NCI-H1092 (cell line): ENCODE measurements at regions not wholly inside any gene's neighbourhood (a gene's known extent, or its start where the extent isn't known, plus 50 kb on each side); places are given as distances from the start of the nearest gene placed in this dataset.

Experiments
- DNase-seq: peaks from one replicate; lab custom pipeline; 2025; lab: John Stamatoyannopoulos, UW

GRCh38 chr18:46385124-46385523 is 271.9 kb downstream of the LOXHD1 start:
- no peak for DNase-seq

GRCh38 chr18:46386788-46387187 is 270.2 kb downstream of the LOXHD1 start:
- DNase-seq, result no peak

- no peak for DNase-seq
Observed at GRCh38 chr18:46387441-46388131, 269.4 kb downstream of the LOXHD1 start.

- DNase-seq, result no peak
Observed at GRCh38 chr18:46388286-46388685, 268.7 kb downstream of the LOXHD1 start.

DNA sequence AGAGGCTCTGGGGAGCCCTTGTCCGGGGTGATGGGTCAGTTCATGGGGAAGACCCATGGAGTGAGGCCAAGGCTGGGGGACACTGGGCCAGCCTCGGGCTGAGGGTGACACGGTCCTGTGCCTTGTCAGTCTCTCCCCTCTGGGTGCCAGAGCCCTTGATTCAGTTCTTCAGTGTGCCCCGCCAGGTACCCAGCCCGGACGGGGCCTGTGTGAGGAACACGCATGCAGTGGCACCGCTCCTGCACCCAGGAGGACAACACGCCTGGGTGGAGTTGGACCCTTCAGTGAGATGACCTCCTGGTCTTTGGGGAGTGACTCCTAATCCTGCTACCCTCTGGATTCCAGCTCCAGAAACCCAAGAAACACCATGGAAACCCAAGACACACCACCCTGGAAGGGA is 264.4 kb downstream of the LOXHD1 start:
- no peak for DNase-seq

DNA sequence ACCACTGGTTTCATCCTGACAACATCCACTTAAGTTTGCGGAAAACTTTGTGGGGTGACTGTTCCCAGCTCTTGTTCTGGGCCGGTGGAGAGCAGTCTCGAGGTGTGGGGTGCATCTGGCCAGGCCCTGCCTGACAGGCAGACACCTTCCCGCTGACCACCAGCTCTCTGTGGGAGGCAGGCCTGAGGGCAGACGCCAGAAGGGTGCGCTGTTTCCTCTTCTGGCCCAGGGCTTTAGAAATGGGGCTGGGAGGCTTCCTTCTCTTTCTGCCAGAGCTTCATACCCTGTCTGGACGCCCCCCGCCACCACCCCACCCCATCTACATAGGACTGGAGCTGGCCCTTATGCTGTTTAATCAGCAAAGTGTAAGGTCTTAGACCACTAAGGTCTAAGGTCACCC is 263.8 kb downstream of the LOXHD1 start:
- no peak for DNase-seq

GRCh38 chr18:46393961-46394360 is 263.1 kb downstream of the LOXHD1 start:
- DNase-seq, result no peak

DNA sequence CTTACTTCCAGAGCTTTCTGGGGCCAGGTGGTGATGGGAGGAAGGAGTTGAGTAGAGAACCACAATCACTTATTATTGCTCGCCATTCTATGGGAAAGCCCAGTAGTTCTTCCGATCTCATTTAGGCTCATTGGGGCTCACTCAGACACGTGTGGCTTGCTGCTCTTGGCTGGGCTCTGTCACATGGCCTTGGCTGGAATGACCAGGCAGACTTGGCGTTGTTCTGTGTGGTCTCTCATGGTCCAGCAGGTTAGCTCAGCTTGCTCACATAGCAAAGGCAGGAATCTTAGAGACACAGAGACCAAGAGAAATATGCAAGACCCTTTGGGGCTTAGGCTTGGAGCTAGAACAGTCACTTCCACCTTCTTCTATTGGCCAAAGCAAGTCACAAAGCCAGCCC is 261.2 kb downstream of the LOXHD1 start:
- no peak for DNase-seq

DNA sequence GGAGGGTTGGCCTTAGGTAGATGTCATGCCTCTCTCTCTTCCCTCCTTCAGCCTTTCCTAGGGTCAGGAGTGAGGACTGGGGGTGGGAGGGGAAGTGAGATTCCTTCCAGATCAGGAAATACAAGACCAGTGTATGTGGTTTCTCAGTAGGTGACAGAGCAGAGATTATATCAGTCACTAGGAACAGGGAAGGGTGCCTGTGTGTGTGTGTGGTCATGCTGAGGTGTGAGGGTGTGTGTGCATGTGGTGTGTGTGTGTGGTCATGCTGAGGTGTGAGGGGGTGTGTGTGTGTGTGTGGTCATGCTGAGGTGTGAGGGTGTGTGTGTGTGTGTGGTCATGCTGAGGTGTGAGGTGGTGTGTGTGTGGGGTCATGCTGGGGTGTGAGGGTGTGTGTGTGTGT is 259.8 kb downstream of the LOXHD1 start:
- DNase-seq, result no peak

GRCh38 chr18:46398005-46398404 is 259.0 kb downstream of the LOXHD1 start:
- DNase-seq, result no peak

GRCh38 chr18:46398625-46399024 is 258.4 kb downstream of the LOXHD1 start:
- DNase-seq, result no peak

- no peak for DNase-seq
Observed at GRCh38 chr18:46399303-46399702, 257.7 kb downstream of the LOXHD1 start.

GRCh38 chr18:46400449-46400848 is 256.6 kb downstream of the LOXHD1 start:
- DNase-seq, result no peak

DNA sequence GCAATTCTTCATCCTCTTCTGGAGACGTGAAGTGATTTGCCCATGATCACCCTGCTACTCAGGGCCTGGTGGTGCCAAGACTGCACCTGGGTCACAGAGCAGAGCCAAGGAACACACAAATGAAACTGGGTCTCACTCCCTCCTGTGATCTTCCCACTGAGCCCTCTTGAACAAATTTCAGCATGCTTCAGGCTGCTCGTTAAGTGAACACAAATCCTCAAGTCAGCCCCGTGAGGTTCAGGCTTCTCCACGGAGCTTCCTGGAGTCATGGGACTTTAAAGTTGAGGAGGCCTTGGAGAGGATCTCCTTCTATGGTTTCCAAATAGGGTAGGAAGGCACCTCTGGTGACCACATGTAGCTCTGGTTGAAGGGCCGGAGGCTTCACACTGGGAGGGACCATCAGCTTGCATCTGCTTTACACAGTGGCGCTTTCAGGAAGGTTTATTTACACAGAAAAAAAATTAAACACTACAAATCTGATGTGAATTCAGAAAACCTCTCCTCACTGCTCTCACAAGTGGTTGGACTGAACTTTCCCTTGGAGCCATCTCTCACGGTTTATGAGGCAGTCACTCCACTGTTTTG is 255.4 kb downstream of the LOXHD1 start:
- peak; percentile 24 for DNase-seq

DNA sequence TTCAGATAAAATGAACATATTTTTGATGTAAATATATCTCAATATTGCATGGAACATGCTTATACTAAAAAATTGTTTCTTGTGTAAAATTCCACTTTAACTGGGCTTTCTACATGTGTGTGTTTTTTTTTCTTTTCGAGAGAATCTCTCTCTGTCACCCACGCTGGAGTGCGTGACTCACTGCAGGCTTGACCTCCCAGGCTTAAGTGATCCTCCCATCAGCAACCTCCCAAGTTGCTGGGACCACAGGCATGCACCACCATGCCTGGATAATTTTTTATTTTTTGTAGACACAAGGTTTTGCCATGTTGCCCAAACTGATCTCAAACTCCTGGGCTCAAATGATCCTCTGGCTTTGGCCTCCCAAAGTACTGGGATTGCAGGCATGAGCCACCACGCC is 254.6 kb downstream of the LOXHD1 start:
- DNase-seq, result no peak

DNA sequence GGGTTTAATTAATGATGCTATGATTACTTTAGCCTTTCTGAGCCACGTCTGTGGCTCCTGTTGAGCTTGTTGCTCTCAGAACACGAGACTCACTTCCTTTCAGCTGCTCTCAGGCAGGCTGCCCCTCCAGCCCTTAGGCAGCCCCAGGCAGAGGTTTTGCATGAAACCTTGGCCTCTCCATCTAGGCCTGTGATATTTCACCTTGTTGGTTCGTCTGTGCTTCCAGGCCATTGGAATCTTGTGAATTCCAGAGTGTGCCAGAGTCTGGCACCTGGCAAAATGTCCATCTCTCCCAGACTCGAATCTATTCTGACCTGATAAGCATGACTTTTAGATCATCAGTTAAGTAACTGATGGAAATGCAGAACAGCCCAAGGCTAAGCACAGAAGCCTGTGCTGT is 254.1 kb downstream of the LOXHD1 start:
- no peak for DNase-seq

DNA sequence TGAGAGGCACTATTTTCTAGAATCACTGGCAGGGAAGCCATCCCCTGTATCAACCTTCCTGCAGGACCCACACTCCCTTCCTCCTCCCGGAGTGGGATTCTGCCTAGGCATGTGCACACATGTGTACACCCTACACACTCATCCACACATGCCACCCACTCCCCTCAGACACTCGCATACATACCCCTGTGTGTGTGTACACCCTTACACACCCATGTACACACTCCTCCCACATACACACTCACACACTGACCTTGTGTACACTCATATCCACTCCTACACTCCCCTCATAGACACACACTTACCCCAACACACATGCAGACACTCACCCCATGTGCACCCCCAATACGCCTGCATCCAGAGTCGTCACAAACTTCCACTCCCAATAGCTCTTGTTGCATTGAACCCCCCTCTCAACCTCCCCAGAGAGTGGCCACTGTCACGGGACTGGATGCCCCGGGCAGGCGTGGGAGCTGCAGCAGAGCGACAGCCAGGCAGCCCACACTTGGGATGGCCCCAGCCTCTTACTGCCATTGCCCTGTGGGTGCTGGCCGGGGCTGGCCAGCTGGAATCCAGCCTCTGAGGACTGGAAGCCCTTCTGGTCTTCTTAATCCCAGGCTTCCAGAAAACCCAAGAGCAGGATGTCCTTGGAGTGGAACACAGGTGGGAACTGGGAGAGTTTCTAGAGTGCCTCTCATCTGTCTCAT is 251.0 kb downstream of the LOXHD1 start:
- DNase-seq, result no peak

- DNase-seq, result peak; percentile 62
Observed at GRCh38 chr18:46406539-46406932, 250.5 kb downstream of the LOXHD1 start.

- no peak for DNase-seq
Observed at GRCh38 chr18:46407486-46408166, 249.4 kb downstream of the LOXHD1 start.

DNA sequence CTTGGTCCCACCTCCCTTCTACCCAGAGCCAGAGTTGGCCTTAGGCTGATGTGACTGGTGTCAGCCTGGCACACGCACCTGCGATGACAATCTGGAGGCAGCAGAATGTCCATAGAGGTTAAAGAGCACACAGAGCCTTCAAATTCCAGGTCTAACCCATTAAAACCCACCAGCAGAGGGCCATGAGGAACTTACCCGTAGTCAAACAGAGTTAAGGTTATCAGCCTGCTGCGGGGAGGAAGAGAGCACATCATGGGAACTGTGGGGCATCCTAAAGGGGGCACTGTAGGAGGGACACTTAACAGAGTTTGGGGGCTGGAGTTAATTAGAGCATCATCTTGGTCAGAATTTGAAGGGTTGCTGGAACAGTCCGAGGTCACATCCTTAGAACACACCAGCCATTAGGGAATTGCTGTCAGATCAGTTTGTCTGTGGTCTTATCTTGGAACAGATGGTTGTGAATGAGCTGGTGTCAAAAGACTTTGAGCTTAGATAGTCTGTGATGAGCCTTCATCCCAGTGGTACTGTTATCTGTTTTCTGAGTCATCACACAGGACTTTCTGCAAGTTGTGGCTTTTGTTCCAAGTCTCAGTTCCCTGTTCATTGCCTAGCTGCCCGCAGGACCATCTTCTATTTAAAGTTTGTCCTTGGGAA is 248.6 kb downstream of the LOXHD1 start:
- DNase-seq, result no peak

DNA sequence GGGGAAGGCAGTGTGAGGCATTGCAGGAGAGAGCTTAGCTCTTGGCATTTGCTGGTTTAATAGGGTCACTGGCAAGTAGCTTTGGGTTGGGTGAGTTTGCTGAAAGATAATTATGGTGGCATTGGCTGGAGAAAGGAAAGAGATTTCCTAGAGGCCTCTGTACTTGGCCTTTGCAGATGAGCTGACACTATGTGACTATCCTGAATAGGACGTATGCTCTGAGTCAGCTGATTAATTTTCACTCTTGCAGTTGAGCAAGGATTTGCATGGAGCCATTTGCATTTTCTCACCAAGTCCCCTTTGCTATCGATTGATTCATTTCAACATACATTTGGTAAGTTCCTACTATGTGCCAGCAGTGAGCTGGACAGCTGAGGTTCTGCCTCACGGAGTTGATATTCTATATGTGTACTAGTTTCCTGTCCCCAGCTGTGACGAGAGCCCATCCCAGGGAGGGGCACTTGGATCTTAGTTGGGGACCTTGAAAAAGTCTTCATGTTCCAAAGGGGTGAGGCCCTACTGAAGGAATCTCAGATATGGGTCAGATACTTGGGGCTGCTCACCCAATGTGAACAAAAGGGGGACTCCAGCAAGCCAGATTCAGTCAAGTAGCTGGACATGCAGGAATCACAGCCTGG is 245.7 kb downstream of the LOXHD1 start:
- no peak for DNase-seq
